ENCODE measurements at regions not wholly inside any gene's neighbourhood (a gene's known extent, or its start where the extent isn't known, plus 50 kb on each side); places are given as distances from the start of the nearest gene placed in this dataset.
"Not testable (repeated sequence)": the region's sequence is repeated elsewhere in the genome, so short reads cannot be mapped to it uniquely, and the experiment has no call there.

- not testable (repeated sequence) for TF ChIP-seq CTCF (conservative IDR thresholded peaks at IDR 0.05; ENCODE audit: low read depth in 2 of 2); EZH2phosphoT487 (IDR thresholded peaks at IDR 0.05; ENCODE audit: unreplicated experiment); REST (IDR thresholded peaks at IDR 0.05; ENCODE audit: unreplicated experiment); EZH2 (IDR thresholded peaks at IDR 0.05; ENCODE audit: low read depth, unreplicated experiment); POLR2AphosphoS5 (IDR thresholded peaks at IDR 0.05; ENCODE audit: low read depth); JUNB (IDR thresholded peaks at IDR 0.05; ENCODE audit: unreplicated experiment); ZNF114 (CRISPR knock-in tag; IDR thresholded peaks at IDR 0.05); STAT1 (IDR thresholded peaks at IDR 0.05; ENCODE audit: unreplicated experiment); CREB1 (CRISPR knock-in tag; IDR thresholded peaks at IDR 0.05; ENCODE audit: low read depth); ETS1 (IDR thresholded peaks at IDR 0.05); ZNF331 (CRISPR knock-in tag; IDR thresholded peaks at IDR 0.05; ENCODE audit: low read depth); NANOG (IDR thresholded peaks at IDR 0.05; ENCODE audit: borderline replicate concordance)
These were observed 446.9 kb upstream of the TRPC7 start for GRCh38 chr5:136812270-136812669.

Measured in GM23338 (cell line).